GM21447 (cell line): ENCODE measurements at regions not wholly inside any gene's neighbourhood (a gene's known extent, or its start where the extent isn't known, plus 50 kb on each side); places are given as distances from the start of the nearest gene placed in this dataset.

Experiments
- ATAC-seq: cut with Tn5 transposase; IDR thresholded peaks from one replicate; pipeline ENCODE4 v1.9.1; 2021; ENCODE audit not compliant: unreplicated experiment

DNA sequence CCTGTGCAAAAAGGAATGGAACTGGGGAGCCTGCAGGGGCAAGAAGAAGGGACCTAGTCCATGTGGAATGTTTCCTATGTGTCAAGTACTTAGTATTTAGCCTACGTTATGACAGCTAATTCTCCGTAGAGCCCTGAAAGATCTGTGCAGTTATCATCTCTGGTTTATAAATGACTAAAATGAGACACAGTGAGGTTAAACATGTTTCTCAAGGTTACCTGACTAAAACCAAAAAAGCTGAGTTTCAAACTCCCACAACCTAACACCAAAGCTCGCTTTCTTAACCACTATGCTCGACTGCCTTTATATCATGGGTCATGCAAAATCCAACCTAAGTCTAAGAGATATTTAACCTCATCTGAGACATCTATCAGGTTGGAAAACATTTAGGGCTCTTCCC lies 53.3 kb upstream of the CCL2 start:
- ATAC-seq: no peak

DNA sequence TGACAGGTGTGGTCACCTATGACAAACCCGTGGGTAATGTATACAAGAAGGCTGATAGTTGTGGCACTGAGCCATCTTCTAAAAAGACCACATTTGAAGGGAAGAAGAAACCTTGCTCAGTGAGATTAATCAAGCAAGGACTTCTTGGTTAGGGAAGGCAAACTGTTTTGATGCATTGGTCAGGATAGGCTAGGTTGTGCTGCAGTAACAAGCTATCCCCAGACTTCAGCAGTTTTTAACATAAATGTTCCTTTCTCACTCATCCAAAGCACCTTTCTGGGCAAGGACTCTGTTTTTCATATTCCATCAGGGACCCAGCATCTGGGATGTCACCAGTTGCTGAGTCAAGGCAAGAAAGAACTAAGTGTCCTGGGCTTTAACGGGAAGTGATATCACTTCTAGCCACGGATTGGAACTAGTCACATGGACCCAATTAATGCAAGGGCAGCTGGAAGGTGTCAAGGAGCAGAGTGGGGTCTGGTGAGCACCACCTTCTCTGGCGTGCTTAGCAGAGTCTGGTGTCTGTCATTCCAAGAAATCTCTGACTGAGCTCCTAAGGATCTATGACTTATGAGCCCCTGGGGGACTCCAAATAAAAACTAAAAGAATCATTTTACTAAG lies 52.0 kb upstream of the CCL2 start:
- ATAC-seq: no peak

DNA sequence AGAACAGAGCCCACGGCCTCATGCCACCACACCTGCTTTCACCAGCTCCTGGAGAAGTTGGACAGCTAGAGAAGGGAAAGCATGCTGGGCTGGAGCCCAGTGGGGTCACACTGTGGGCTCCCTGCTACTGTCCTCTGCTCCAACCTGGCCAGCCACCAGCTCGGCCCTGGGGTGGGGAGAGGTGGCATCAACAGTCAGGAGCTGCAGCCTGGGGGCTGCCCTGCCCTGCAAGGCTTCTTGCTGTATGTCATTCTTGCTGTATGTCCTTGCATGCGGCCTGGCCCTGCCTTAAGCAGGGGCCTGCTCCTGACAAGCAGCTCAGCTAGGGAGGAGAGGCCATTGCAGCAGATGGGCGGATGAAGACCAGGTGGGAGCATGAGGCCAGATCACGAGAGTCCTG lies 50.7 kb upstream of the CCL2 start:
- no peak for ATAC-seq
